ENCODE measurements at regions not wholly inside any gene's neighbourhood (a gene's known extent, or its start where the extent isn't known, plus 50 kb on each side); places are given as distances from the start of the nearest gene placed in this dataset.
"Not testable (repeated sequence)": the region's sequence is repeated elsewhere in the genome, so short reads cannot be mapped to it uniquely, and the experiment has no call there.

DNA sequence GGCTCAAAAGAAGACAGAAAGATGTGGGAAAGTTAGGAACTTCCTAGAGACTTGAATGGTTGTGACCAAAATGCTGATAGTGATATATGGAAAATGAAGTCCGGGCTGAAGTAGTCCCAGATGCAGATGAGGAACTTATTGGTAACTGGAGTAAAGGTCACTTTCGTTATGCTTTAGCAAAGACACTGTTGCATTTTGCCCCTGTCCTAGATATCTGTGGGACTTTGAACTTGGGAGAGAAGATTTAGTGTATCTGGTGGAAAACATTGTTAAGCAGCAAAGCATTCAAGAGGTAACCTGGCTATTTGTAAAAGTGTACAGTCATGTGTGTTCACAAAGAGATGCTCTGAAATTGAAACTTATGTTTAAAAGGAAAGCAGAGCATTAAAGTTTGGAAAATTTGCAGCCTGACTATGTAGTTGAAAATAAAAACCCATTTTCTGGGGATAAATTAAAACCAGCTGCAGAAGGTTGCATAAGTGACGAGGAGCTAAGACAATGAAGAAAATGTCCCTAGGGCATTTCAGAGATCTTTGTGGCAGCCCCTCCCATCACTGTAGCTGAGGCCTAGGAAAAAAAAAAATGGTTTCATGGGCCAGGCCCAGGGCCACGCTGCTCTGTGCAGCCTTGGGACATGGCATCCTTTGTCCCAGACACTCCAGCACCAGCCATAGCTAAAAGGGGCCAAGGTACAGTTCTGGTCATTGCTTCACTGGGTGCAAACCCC lies 1692.2 kb downstream of the HACE1 start:
- no peak for DNase-seq (ENCODE audit: low spot score)

GRCh38 chr6:103154779-103155572 lies 1704.7 kb downstream of the HACE1 start:
- DNase-seq (ENCODE audit: low spot score) = no peak

DNA sequence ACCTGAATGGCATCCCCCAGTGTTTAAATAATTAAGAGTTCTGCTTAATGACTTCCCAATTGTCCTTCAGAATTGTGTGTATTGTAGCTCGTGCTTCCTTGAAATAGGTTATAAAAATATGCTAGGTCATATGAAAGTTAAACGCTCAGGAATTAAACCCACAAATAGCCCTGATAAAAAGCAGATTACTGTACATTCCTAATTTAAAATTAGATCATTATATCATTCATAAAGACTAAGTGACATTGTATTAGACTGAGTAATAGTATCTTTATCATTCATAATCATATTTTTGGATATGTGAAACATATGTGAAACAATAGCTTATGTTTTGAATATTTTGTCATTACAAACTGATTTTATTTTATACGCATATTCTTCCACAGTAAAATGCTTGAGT lies 1706.7 kb downstream of the HACE1 start:
- DNase-seq (ENCODE audit: low spot score) = no peak

GRCh38 chr6:103142902-103143301 lies 1716.8 kb downstream of the HACE1 start:
- no peak for DNase-seq (ENCODE audit: low spot score)

DNA sequence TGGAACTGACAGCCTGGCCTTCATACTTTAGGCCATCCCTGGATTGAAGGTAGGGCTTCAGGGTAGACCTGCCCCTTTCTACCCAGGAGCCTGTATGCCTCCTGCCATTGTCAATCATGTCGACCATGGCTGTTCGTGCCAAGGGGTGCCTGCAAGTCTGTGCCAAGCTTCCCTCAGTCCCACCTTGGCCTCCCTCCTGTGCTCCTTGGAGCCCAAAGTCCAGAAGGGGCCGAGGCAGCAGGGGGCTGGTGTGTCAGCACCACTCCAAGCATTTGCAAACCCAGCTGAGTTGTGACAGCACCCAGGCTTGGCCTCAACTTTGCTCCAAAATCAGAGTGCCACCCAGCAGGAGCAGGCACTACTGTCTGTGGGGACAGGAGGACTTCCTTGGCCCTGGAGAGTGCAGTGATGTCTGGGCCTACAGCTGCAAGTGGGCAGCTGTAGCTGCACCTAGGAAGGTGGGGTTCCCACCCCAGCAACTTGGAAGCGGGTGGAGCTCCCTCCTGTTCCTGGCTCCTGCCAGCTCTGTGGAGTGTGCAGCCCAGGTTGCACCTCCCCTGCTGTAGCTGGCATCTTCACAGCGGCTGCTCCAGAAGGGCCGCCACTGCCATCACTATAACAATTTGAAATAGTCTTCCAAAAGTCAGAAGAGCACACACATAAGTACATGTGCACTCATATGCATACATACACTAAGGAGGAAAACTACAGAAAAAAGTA lies 1719.3 kb downstream of the HACE1 start:
- no peak for DNase-seq (ENCODE audit: low spot score)

DNA sequence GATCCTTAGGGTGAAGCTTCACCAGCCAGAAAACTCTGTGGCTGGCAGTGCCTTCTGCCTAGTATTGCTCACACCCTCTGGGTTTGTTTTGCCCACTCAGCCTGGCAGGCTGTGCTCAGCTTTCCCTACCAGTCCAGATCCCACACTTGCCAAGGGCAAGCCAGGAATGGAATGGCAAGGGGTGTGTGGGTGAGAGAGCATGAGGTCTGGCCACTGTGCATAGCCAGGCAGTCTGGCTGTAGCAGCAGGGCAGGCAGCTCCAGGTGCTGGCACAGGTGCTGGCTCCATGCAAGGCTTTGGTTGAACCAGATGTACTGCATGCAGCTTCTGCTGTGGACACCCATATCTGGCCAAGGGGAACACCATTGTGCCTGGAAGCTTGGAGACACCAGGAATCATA lies 1720.3 kb downstream of the HACE1 start:
- no peak for DNase-seq (ENCODE audit: low spot score)

GRCh38 chr6:103124471-103124870 lies 1731.0 kb downstream of the GRIK2 start:
- DNase-seq (ENCODE audit: low spot score) = no peak

DNA sequence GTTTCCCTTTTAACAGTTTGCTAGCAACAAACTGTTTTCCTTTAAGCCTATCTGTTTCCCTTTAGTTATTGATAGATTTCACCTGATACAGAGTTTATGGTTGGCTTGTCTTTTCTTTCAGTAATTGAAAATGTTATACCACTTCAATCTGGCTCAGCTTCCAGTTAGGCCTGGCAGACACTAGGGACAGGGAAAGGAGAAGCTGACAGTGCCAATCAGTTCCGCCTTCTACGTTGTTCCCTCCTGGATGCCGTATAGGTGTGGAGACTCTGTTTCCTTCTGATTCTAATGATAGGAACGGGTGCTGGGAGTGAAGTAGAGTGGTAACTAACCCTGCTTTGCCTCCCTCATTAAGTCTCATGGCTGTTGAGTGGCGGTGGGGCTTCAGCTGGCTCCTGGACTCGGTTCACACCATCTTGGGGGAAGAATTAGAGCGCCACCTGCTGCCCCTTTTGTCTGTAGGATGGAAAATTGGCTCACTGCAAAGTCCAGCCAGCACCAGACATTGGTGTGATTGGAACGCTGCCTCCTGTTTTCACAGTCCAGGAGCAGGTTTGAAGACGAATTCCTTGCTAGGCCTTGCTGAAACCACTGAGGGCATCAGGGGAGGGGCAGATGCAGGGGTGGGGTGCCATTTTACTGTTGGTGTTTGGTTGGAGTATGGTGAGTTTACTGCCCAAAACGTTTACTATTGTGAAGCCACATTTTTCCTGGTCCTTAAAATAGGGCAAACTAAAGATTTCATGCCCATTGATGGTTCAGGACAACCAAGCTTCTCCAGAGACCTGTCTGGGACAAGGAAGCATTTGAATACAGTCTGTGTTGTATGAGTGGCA lies 1729.5 kb downstream of the GRIK2 start:
- peak; percentile 16 for DNase-seq (ENCODE audit: low spot score)

- DNase-seq (ENCODE audit: low spot score) = no peak
Observed at GRCh38 chr6:103119056-103119455, 1725.5 kb downstream of the GRIK2 start.

- DNase-seq (ENCODE audit: low spot score) = no peak
Observed at GRCh38 chr6:103114582-103114981, 1721.1 kb downstream of the GRIK2 start.

DNA sequence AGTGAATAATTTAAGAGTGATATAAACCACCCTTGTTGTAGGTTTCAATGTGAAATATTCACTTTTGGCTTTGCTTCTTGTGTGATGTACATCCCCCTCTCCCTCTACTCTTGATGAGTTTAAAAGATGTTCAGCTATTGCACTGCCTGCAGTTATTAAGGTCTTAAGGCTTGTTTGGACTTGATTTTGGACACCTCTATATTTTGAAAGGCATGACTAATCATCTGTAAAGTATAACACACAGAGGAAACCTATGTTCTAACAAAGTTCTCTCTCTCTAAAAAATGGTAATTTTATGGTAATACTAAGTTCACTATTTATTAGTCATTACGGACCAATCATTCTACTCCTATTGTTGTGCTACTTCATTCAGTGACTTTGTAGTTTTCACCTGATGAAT lies 1719.9 kb downstream of the GRIK2 start:
- DNase-seq (ENCODE audit: low spot score) = no peak

DNA sequence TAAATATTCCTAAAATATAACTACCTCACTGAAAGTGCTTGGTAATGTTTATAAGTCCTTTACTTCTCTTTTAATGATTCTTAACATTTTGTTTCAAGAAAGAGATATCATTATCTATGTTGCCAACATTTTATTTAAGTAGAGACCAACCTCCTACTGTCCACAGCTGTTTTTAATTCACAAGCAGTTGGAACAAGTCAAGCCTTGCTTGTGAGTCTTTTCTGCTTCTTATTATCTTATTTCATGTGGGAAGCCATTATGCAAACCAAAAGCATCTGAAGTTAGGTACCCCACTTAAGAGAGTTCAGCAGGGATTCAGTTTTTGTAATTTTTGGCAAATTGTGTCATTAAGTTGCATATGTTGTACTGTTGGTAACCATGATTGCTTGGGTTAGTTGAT lies 1714.5 kb downstream of the GRIK2 start:
- no peak for DNase-seq (ENCODE audit: low spot score)

DNA sequence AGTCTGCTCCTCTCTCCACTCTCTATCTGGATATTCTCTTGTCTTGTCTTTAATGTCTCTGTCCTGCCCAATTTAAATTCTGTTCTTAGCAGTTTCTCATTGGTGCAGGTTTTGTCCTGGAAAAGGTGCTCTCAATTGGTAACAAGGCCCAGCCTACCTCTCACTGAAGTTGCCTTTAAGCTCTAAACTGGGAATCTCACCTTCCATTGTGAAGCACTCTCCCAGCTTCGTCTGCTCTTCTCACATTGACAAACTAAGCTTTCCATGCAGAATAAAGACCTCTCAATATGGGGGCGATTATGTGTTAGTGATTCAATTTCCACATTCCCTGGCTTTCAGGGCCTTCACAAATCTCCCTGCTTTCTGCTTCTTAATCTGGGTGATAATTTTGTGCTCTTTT lies 1712.2 kb downstream of the GRIK2 start:
- no peak for DNase-seq (ENCODE audit: low spot score)

- DNase-seq (ENCODE audit: low spot score) = no peak
Observed at GRCh38 chr6:103101267-103101666, 1707.8 kb downstream of the GRIK2 start.

- not testable (repeated sequence) for DNase-seq (ENCODE audit: low spot score)
Observed at GRCh38 chr6:103092414-103092813, 1698.9 kb downstream of the GRIK2 start.

DNA sequence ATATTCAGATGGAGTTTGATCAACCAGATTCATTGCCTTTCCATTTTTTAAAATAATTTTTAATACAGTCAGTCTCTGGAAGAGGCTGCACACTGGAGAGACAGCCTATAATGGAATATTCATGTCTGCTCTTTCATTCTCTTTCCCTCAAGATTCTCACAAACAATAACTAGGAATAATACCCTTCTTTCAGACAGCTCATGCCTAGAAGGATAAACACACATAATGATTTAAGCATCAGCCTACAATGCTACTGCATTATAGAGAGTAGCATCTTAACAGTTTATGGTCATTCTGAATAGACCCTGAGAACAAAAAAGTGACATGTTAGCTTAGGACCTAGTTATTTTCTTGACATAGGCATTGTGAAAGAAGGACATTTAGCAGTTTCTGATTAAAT lies 1692.3 kb downstream of the GRIK2 start:
- DNase-seq (ENCODE audit: low spot score) = no peak

DNA sequence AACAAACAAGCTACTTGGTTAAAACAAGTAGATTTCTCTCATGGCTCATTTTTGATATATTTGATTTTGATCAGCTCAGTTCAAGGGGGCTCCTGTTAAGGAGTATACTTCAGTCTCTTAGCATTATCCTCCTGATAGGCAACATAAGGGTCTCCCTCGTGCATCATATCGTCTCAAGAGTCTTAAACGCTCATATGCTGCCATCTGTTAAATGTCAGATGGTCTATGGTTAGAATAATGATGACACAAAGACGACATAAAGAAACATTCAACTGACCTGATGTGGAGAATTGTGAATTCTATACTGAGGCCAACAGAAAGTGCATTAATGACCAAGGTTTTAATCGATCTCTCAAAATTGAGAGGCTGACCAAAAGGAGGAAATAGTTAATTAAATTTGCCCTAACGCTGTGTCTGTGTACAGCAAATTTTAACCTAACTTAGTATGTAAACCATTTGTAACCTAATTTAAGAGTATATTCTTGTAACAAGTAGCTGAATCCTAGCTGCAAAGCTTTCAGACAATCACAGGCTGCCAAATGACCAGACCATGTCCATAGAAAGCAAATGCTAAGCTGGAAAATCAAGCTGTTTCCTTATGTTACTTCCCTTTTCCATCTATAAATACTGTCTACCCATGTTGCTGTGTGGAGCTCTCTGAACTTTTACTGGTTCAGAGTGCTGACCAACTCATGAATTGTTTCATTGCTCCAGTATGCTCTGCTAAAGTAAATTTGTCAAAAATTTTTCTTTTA lies 1688.5 kb downstream of the GRIK2 start:
- no peak for DNase-seq (ENCODE audit: low spot score)

DNA sequence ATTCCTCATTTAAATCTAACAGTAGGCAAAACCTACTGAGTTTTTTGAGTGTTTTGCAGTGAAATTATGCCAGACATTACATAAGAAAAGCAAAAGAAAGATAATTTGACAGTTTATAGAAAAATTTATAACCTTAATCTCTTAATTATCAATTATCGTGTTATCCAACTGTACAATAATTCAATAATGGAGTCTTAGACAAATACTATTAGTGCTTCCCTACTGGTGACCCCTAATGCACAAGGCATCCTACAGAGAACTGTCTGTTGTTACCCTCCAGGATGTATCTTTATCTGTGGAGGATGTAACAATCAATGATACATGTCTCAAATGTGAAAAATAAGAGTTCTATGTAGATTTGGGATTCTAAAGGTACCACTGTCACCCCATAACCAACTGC lies 1687.6 kb downstream of the GRIK2 start:
- no peak for DNase-seq (ENCODE audit: low spot score)

DNA sequence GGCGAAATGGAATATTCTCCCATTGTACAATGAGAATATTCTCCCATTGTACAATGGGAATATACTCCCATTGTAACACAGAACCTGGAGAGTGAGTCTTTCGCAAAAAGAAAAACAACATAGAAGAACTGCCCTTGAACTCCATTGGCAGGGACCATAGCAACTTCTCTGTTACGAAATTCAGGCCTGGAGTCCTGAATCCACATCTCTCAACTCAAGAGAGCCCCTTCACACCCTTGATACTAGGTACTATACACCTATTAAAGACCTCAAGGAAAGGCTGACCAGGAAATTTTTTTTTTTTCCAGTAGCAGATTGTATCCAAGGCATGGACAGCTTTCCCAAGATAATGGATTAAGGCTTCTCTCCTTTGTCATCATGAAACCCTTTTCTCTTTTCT lies 1687.0 kb downstream of the GRIK2 start:
- no peak for DNase-seq (ENCODE audit: low spot score)

DNA sequence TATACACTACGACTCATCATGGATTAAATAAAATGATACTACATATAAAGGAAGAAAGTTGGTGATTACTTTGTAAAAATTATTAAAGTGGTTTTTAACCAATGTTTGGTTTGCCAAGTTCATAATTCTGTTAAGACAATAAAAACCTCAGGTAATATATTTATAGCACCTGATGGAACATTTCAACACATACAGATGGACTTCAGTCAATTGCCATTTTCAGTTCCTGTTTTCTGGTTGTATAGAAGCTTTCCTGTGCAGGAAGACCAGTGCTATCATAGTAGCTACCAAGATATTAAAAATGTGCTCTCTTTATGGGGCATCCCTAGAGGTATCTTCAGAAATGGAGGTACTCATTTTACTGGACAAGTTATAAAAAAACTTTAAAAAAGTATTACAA lies 1686.4 kb downstream of the GRIK2 start:
- no peak for DNase-seq (ENCODE audit: low spot score)

- no peak for DNase-seq (ENCODE audit: low spot score)
Observed at GRCh38 chr6:103062136-103062535, 1668.6 kb downstream of the GRIK2 start.
